Fibroblast of villous mesenchyme (primary cell): ENCODE measurements at regions not wholly inside any gene's neighbourhood (a gene's known extent, or its start where the extent isn't known, plus 50 kb on each side); places are given as distances from the start of the nearest gene placed in this dataset.

ENCODE experiments used
- DNase-seq: peaks from one replicate; pipeline ENCODE4 v3.0.0-alpha.2; 2010; ENCODE audit warnings: low read depth
- H3K4me3 ChIP-seq: 2 replicates; pipeline ENCODE4 v1.5.1; 2011; ENCODE audit warnings: low read depth, mild to moderate bottlenecking, low read length
- TF ChIP-seq, protein P1 (sequence below): IDR thresholded peaks from 2 replicates; pipeline ENCODE4 v1.5.1; 2012; ENCODE audit warnings: low read depth, mild to moderate bottlenecking, low read length; ENCODE audit not compliant: insufficient read depth

DNA sequence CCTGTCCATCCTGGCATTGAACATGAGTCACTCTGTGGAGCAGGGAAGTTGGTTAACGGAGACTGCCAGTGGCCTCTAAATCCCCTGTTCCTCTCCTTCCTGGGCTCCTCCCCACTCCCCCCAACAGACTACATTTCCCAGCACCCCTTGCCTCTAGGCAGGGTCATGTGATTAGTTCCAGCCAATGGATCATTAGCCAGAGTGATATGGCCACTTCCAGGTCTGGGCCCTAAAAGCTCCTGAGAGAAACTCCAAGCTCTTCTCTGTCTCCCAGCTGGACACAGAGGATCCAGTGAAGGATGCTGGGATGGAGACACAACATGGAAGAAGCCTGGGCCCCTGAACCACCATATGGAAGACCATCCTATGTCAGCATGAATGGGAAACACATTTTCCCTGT, 54.4 kb upstream of the RFLNA start:
- DNase-seq = no peak

GRCh38 chr12:124241776-124242528, 52.9 kb upstream of the RFLNA start:
- TF ChIP-seq, protein P1, sequence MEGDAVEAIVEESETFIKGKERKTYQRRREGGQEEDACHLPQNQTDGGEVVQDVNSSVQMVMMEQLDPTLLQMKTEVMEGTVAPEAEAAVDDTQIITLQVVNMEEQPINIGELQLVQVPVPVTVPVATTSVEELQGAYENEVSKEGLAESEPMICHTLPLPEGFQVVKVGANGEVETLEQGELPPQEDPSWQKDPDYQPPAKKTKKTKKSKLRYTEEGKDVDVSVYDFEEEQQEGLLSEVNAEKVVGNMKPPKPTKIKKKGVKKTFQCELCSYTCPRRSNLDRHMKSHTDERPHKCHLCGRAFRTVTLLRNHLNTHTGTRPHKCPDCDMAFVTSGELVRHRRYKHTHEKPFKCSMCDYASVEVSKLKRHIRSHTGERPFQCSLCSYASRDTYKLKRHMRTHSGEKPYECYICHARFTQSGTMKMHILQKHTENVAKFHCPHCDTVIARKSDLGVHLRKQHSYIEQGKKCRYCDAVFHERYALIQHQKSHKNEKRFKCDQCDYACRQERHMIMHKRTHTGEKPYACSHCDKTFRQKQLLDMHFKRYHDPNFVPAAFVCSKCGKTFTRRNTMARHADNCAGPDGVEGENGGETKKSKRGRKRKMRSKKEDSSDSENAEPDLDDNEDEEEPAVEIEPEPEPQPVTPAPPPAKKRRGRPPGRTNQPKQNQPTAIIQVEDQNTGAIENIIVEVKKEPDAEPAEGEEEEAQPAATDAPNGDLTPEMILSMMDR = no peak
- no peak for DNase-seq
- H3K4me3 ChIP-seq = no peak overlapping the region

More for the DNA sequence above, 54.4 kb upstream of the RFLNA start:
- no peak overlapping the region for H3K4me3 ChIP-seq
- TF ChIP-seq, protein P1 = no peak

DNA sequence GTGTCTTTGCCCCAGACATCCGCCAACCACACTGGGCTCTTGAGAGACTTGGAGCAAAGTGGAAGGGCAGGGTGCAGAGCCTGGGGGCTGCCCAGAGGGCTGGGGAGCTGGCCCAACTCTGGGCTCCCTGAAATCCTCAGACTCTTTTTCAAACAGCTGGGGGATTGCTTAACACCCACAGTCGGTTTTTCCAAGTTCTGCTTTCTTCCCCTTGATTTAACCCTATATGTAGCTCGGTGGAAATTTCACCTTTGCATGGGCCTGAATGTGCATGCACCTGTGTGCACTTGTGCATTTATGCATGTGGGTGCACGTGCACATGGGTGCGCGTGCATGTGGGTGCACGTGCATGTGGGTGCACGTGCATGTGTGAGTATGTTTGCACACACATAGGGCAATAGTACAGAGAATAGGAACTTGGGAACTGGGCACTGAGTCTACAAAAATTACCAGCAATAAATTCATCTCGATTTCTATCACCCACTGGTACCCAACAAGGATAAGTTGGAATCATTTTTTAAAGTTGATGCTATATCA, 52.3 kb upstream of the RFLNA start:
- DNase-seq = no peak
- TF ChIP-seq, protein P1 = no peak

GRCh38 chr12:124243936-124244335, 51.0 kb upstream of the RFLNA start:
- TF ChIP-seq, protein P1 = no peak

More for the DNA sequence above, 52.3 kb upstream of the RFLNA start:
- H3K4me3 ChIP-seq = no peak overlapping the region

More at GRCh38 chr12:124243936-124244335, 51.0 kb upstream of the RFLNA start:
- no peak for DNase-seq
- no peak overlapping the region for H3K4me3 ChIP-seq
